IMR-90 (cell line): ENCODE measurements at regions not wholly inside any gene's neighbourhood (a gene's known extent, or its start where the extent isn't known, plus 50 kb on each side); places are given as distances from the start of the nearest gene placed in this dataset.

Experiments
- ATAC-seq: fragments of 200-7000 bp; cut with Tn5 transposase; 2 replicates; pipeline ENCODE4 v1.9.1; 2020; ENCODE audit warnings: low read depth, mild to moderate bottlenecking, moderate library complexity
- BruUV-seq: library from RNA; stranded (reverse); fragments of 400-500 nt; replicated peaks from 2 replicates; lab custom pipeline; 2021; lab: Mats Ljungman, UMichigan
- CTCF ChIA-PET: fragments of 300-600 bp; formaldehyde crosslinking; extraction: SDS; loops from one replicate; lab custom pipeline; 2021; ENCODE audit warnings: antibody characterized with exemption; lab: Yijun Ruan, JAX
- POLR2A ChIA-PET: fragments of 300-600 bp; sonication (Branson Sonifier 250); formaldehyde crosslinking; loops from one replicate; lab custom pipeline; 2022; ENCODE audit warnings: antibody characterized with exemption; ENCODE audit not compliant: unreplicated experiment; lab: Charles Lee
- DNase-seq: peaks from one replicate; pipeline ENCODE4 v3.0.0; 2013
- H2AFZ ChIP-seq: replicated peaks from 2 replicates; pipeline ENCODE3; 2013; ENCODE audit warnings: low read length, mild to moderate bottlenecking; ENCODE audit not compliant: poor library complexity
- H2AK5ac ChIP-seq: 2 replicates; pipeline ENCODE4 v1.6.1; 2013; ENCODE audit warnings: low read depth, low read length, inconsistent platforms
- H2AK9ac ChIP-seq: replicated peaks from 2 replicates; pipeline ENCODE3; 2013; ENCODE audit warnings: mild to moderate bottlenecking, low read depth, low read length, moderate library complexity; ENCODE audit not compliant: poor library complexity
- H2BK120ac ChIP-seq: 2 replicates; pipeline ENCODE4 v1.6.1; 2013; ENCODE audit warnings: low read depth, low read length, inconsistent platforms
- H2BK15ac ChIP-seq: 3 replicates; pipeline ENCODE4 v1.6.1; 2013; ENCODE audit warnings: low read depth, low read length, inconsistent platforms
- H2BK20ac ChIP-seq: 2 replicates; pipeline ENCODE4 v1.6.1; 2013; ENCODE audit warnings: low read depth, mild to moderate bottlenecking, inconsistent platforms, low read length, moderate library complexity
- H2BK5ac ChIP-seq: 2 replicates; pipeline ENCODE4 v1.6.1; 2013; ENCODE audit warnings: mild to moderate bottlenecking, low read depth, low read length, inconsistent platforms; ENCODE audit not compliant: poor library complexity, severe bottlenecking
- H3K14ac ChIP-seq: replicated peaks from 2 replicates; pipeline ENCODE4 v1.6.1; 2013; ENCODE audit warnings: low read depth, low read length, inconsistent platforms
- H3K18ac ChIP-seq: 2 replicates; pipeline ENCODE4 v1.6.1; 2013; ENCODE audit warnings: low read depth, low read length, control low read depth
- H3K23ac ChIP-seq: 2 replicates; pipeline ENCODE4 v1.6.1; 2013; ENCODE audit warnings: low read depth, low read length, inconsistent platforms
- H3K27ac ChIP-seq: 2 replicates; pipeline ENCODE4 v1.5.1; 2013; ENCODE audit warnings: mild to moderate bottlenecking, control low read depth, low read length; ENCODE audit not compliant: insufficient read depth
- H3K27me3 ChIP-seq: 2 replicates; pipeline ENCODE4 v1.6.1; 2013; ENCODE audit warnings: low read length; ENCODE audit not compliant: control insufficient read depth, insufficient read depth
- H3K36me3 ChIP-seq: 2 replicates; pipeline ENCODE4 v1.6.1; 2013; ENCODE audit warnings: low read length, mixed read lengths; ENCODE audit not compliant: control insufficient read depth, insufficient read depth
- H3K4ac ChIP-seq: 2 replicates; pipeline ENCODE4 v1.6.1; 2013; ENCODE audit warnings: low read depth, low read length, inconsistent platforms
- H3K4me1 ChIP-seq: 2 replicates; pipeline ENCODE4 v1.6.1; 2013; ENCODE audit warnings: low read length, mixed read lengths; ENCODE audit not compliant: control insufficient read depth, insufficient read depth
- H3K4me2 ChIP-seq: 2 replicates; pipeline ENCODE4 v1.6.1; 2013; ENCODE audit warnings: low read depth, mild to moderate bottlenecking, control low read depth, low read length, moderate library complexity
- H3K4me3 ChIP-seq: 2 replicates; pipeline ENCODE4 v1.5.1; 2013; ENCODE audit warnings: low read depth, mild to moderate bottlenecking, control low read depth, low read length, moderate library complexity; ENCODE audit not compliant: insufficient read depth
- H3K56ac ChIP-seq: 2 replicates; pipeline ENCODE4 v1.6.1; 2013; ENCODE audit warnings: low read length, inconsistent platforms; ENCODE audit not compliant: insufficient read depth; ENCODE audit errors: extremely low read depth
- H3K79me1 ChIP-seq, 2 experiments: 2 replicates each; pipeline ENCODE4 v1.6.1; 2013; ENCODE audit warnings: low read length in 2 of 2, inconsistent platforms in 1 of 2, low read depth in 1 of 2
- H3K9ac ChIP-seq: 2 replicates; pipeline ENCODE4 v1.6.1; 2013; ENCODE audit warnings: low read depth, low read length, control low read depth
- H3K9me1 ChIP-seq: 2 replicates; pipeline ENCODE4 v1.6.1; 2013; ENCODE audit warnings: low read length, inconsistent platforms; ENCODE audit not compliant: insufficient read depth
- H3K9me3 ChIP-seq: 2 replicates; pipeline ENCODE4 v1.6.1; 2013; ENCODE audit warnings: low read length; ENCODE audit not compliant: control insufficient read depth, insufficient read depth
- H4K20me1 ChIP-seq: 2 replicates; pipeline ENCODE4 v1.6.1; 2013; ENCODE audit warnings: low read length, inconsistent platforms; ENCODE audit not compliant: insufficient read depth
- H4K5ac ChIP-seq: 2 replicates; pipeline ENCODE4 v1.6.1; 2013; ENCODE audit warnings: mild to moderate bottlenecking, low read depth, low read length, control low read depth
- H4K8ac ChIP-seq, 2 experiments: 2 replicates each; pipeline ENCODE4 v1.6.1; 2013; ENCODE audit warnings: low read depth in 2 of 2, low read length in 2 of 2, control low read depth in 1 of 2, inconsistent platforms in 1 of 2
- H4K91ac ChIP-seq: 2 replicates; pipeline ENCODE4 v1.6.1; 2013; ENCODE audit warnings: low read depth, low read length, inconsistent platforms; ENCODE audit not compliant: insufficient read depth
- BHLHE40 ChIP-seq: fragments of 150-350 bp; IDR thresholded peaks from 2 replicates; pipeline ENCODE4 v1.6.1; 2016; ENCODE audit warnings: mild to moderate bottlenecking, low read depth, low read length
- CEBPB ChIP-seq: IDR thresholded peaks from 2 replicates; pipeline ENCODE4 v1.6.1; 2012; ENCODE audit warnings: low read depth, low read length, improper control_type of control experiment
- CHD1 ChIP-seq: IDR thresholded peaks from 2 replicates; pipeline ENCODE4 v1.6.1; 2012; ENCODE audit warnings: low read depth, low read length, improper control_type of control experiment
- CTCF ChIP-seq: conservative IDR thresholded peaks from 2 replicates; pipeline ENCODE4 v1.5.1; 2012; ENCODE audit warnings: mild to moderate bottlenecking, low read depth, low read length, improper control_type of control experiment
- FOS ChIP-seq: fragments of 150-350 bp; IDR thresholded peaks from 2 replicates; pipeline ENCODE4 v1.6.1; 2016; ENCODE audit warnings: low read depth, low read length
- MAFK ChIP-seq: IDR thresholded peaks from 2 replicates; pipeline ENCODE4 v1.6.1; 2012; ENCODE audit warnings: low read depth, low read length, improper control_type of control experiment
- MAZ ChIP-seq: IDR thresholded peaks from 2 replicates; pipeline ENCODE4 v1.6.1; 2012; ENCODE audit warnings: low read depth, mild to moderate bottlenecking, low read length, improper control_type of control experiment, moderate library complexity, borderline replicate concordance
- MXI1 ChIP-seq: IDR thresholded peaks from 2 replicates; pipeline ENCODE4 v1.6.1; 2012; ENCODE audit warnings: low read depth, mild to moderate bottlenecking, low read length, moderate library complexity, borderline replicate concordance
- NFE2L2 ChIP-seq: fragments of 150-350 bp; IDR thresholded peaks from 2 replicates; pipeline ENCODE4 v1.6.1; 2016; ENCODE audit warnings: low read depth, mild to moderate bottlenecking, low read length
- POLR2A ChIP-seq: IDR thresholded peaks from 2 replicates; pipeline ENCODE4 v1.6.1; 2012; ENCODE audit warnings: mild to moderate bottlenecking, low read depth, low read length
- RAD21 ChIP-seq: IDR thresholded peaks from 2 replicates; pipeline ENCODE4 v1.6.1; 2012; ENCODE audit warnings: low read length, improper control_type of control experiment
- RCOR1 ChIP-seq: IDR thresholded peaks from 2 replicates; pipeline ENCODE4 v1.6.1; 2012; ENCODE audit warnings: mild to moderate bottlenecking, low read length, improper control_type of control experiment; ENCODE audit not compliant: insufficient replicate concordance
- RFX5 ChIP-seq: IDR thresholded peaks from 2 replicates; pipeline ENCODE4 v1.8.0; 2012; ENCODE audit warnings: low read depth, mild to moderate bottlenecking, low read length, moderate library complexity
- SMC3 ChIP-seq: fragments of 150-350 bp; IDR thresholded peaks from 2 replicates; pipeline ENCODE4 v1.6.1; 2016; ENCODE audit warnings: low read depth, mild to moderate bottlenecking, antibody characterized with exemption, low read length, moderate library complexity
- WGBS, 2 experiments: methylation state at CpG; one replicate each; pipeline versions ENCODE4 v1.1.5 to v1.1.7; 2013; ENCODE audit warnings: missing lambda C conversion rate in 2 of 2; ENCODE audit not compliant: insufficient read length in 1 of 2; ENCODE audit errors: extremely low coverage in 2 of 2; 5-methylcytosine and 5-hydroxymethylcytosine counted together
- dilution Hi-C: fragments of 300-500 bp; cut with HindIII; formaldehyde crosslinking; loops from one replicate; pipeline ENCODE4 v1.14.3; 2018; ENCODE audit warnings: low sequenced_read_pairs; ENCODE audit not compliant: unreplicated experiment
- in situ Hi-C: fragments of 300-500 bp; cut with MboI; formaldehyde crosslinking; loops from 3 replicates; pipeline ENCODE4 v1.14.3; 2019; ENCODE audit warnings: low sequenced_read_pairs, inconsistent platforms, mixed read lengths
- intact Hi-C: fragments of 100-400 bp; cut with micrococcal nuclease; formaldehyde crosslinking; loops from 2 replicates; pipeline ENCODE4 v1.10.0; 2022
- TF ChIP-seq, protein P1 (sequence below): fragments of 150-350 bp; IDR thresholded peaks from 2 replicates; pipeline ENCODE4 v1.6.1; 2017; ENCODE audit warnings: mild to moderate bottlenecking, antibody characterized with exemption, low read length, low read depth
- TF ChIP-seq, protein P2 (sequence below): fragments of 150-350 bp; IDR thresholded peaks from 2 replicates; pipeline ENCODE4 v1.6.1; 2016; ENCODE audit warnings: low read depth, mild to moderate bottlenecking, low read length, moderate library complexity, borderline replicate concordance

DNA sequence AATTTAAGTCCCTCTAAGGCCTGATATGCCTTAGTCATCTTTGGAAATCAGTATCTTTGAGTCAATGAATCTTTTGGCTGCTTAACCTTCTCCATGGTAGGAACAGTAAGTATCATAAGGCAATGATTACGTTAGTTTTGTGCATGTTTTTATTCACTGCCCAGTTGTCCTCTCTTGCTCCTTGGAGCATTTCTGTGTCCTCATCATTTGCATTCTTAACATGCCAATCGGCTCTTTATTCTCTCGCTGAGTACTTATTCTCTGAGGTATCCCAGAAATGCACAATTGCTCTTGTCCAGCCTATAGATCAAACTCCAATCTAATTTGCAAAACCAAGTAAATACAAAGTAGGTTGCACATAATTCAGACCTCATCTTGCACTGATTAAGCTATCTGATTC is 405.0 kb upstream of the IL12A start:
- Histone ChIP-seq H4K8ac (no peak overlapping the region), H3K9me1 (no peaks in the 10 kb centered on the region), H2AK5ac (no peak overlapping the region), H3K14ac (no peak overlapping the region), H4K91ac (no peak overlapping the region), H2BK5ac (no peak overlapping the region), H3K18ac (no peak overlapping the region), H2BK120ac (no peak overlapping the region), H3K4me3 (no peak overlapping the region), H3K4ac (no peak overlapping the region), H3K9ac (no peak overlapping the region), H2BK20ac (no peak overlapping the region), H2AK9ac (no peak overlapping the region), H3K56ac (no peak overlapping the region), H4K5ac (no peak overlapping the region), H3K27me3 (peaks cover 6% of the 10 kb centered on the region), H3K4me2 (no peak overlapping the region), H2AFZ (no peak overlapping the region), H3K36me3 (no peaks in the 10 kb centered on the region), H3K4me1 (peaks cover 2% of the 10 kb centered on the region; the same call in 1 of the 2 replicates), H3K27ac (no peak overlapping the region), H4K20me1 (no peaks in the 10 kb centered on the region), H2BK15ac (no peak overlapping the region), H3K23ac (no peak overlapping the region), H3K79me1 (no peaks in the 10 kb centered on the region), H3K9me3 (no peaks in the 10 kb centered on the region)
- intact Hi-C loops: no loop called here
- ChIA-PET POLR2A (no interaction called here), CTCF (no interaction called here)
- BruUV-seq: no TSS peak
- ATAC-seq (peak; percentile 24; the same call in 1 of the 2 replicates), DNase-seq (no peak)
- in situ Hi-C loops: loop anchor here (10.0 kb wide), 1 partner anchor 309 kb away; no protein-coding TSS in a partner anchor
- dilution Hi-C loops: no loop called here
- no peak for TF ChIP-seq RFX5
- no peak for TF ChIP-seq MAZ
- TF ChIP-seq MAFK: no peak
- TF ChIP-seq SMC3: no peak
- no peak for TF ChIP-seq NFE2L2
- TF ChIP-seq, protein P1, sequence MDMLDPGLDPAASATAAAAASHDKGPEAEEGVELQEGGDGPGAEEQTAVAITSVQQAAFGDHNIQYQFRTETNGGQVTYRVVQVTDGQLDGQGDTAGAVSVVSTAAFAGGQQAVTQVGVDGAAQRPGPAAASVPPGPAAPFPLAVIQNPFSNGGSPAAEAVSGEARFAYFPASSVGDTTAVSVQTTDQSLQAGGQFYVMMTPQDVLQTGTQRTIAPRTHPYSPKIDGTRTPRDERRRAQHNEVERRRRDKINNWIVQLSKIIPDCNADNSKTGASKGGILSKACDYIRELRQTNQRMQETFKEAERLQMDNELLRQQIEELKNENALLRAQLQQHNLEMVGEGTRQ: no peak
- no peak for TF ChIP-seq BHLHE40
- no peak for TF ChIP-seq CEBPB
- TF ChIP-seq RAD21: no peak
- TF ChIP-seq FOS: no peak
- TF ChIP-seq MXI1: no peak
- TF ChIP-seq, protein P2, sequence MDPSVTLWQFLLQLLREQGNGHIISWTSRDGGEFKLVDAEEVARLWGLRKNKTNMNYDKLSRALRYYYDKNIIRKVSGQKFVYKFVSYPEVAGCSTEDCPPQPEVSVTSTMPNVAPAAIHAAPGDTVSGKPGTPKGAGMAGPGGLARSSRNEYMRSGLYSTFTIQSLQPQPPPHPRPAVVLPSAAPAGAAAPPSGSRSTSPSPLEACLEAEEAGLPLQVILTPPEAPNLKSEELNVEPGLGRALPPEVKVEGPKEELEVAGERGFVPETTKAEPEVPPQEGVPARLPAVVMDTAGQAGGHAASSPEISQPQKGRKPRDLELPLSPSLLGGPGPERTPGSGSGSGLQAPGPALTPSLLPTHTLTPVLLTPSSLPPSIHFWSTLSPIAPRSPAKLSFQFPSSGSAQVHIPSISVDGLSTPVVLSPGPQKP: no peak
- no peak for TF ChIP-seq RCOR1
- TF ChIP-seq POLR2A: no peak
- no peak for TF ChIP-seq CHD1
- TF ChIP-seq CTCF: no peak
- 80% methylated on average over 1 of the region's 3 CpGs; no CpG with 5 or more reads in 1 of the 2 experiments for WGBS, 2 experiments
